BLaER1 (cell line): ENCODE measurements at regions not wholly inside any gene's neighbourhood (a gene's known extent, or its start where the extent isn't known, plus 50 kb on each side); places are given as distances from the start of the nearest gene placed in this dataset.

Experiments
- H3K27ac ChIP-seq: shearing (Covaris generic); formaldehyde crosslinking; 2 replicates; pipeline ENCODE4 v1.8.1; 2022
- H3K27me3 ChIP-seq: shearing (Covaris generic); formaldehyde crosslinking; 2 replicates; pipeline ENCODE4 v1.8.1; 2022
- H3K36me3 ChIP-seq: shearing (Covaris generic); formaldehyde crosslinking; 2 replicates; pipeline ENCODE4 v1.8.1; 2022
- H3K4me1 ChIP-seq: shearing (Covaris generic); formaldehyde crosslinking; 2 replicates; pipeline ENCODE4 v1.8.1; 2022
- H3K4me2 ChIP-seq: shearing (Covaris generic); formaldehyde crosslinking; 2 replicates; pipeline ENCODE4 v1.8.1; 2022
- H3K4me3 ChIP-seq: shearing (Covaris generic); formaldehyde crosslinking; 2 replicates; pipeline ENCODE4 v1.8.1; 2022
- H3K9ac ChIP-seq: shearing (Covaris generic); formaldehyde crosslinking; 2 replicates; pipeline ENCODE4 v1.8.1; 2022
- H3K9me3 ChIP-seq: shearing (Covaris generic); formaldehyde crosslinking; 2 replicates; pipeline ENCODE4 v1.8.1; 2022
- H4K20me1 ChIP-seq: shearing (Covaris generic); formaldehyde crosslinking; 2 replicates; pipeline ENCODE4 v1.8.1; 2022
- Cebpa-rat ChIP-seq: shearing (Covaris generic); IDR thresholded peaks from 2 replicates; pipeline ENCODE4 v1.8.1; 2022

DNA sequence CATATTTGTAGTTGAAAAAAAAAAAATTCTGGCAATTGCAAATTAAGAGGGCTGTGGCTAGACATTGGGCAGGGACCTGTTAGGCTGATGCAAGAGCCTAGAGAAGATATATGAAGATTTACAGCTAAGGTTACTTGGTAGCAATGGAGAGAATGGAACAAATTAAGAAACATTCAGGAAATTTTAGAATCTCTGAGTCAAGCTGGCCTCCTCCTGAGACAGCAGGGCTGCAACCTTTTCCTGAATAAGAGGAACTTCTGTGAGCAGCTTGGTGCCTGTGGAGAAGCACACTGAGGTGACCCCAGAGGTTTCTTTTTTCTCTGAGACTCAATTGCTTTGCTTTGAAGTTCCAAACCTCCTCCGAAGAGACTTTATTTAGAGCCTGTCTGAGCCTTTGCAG is 118.6 kb upstream of the LRATD1 start:
- Histone ChIP-seq H3K4me1 (no peaks in the 10 kb centered on the region), H3K36me3 (no peaks in the 10 kb centered on the region), H3K27ac (no peak overlapping the region), H4K20me1 (no peaks in the 10 kb centered on the region), H3K27me3 (no peaks in the 10 kb centered on the region), H3K4me3 (no peak overlapping the region), H3K4me2 (no peak overlapping the region), H3K9ac (no peak overlapping the region), H3K9me3 (peaks cover 5% of the 10 kb centered on the region; the same call in 1 of the 2 replicates)
- TF ChIP-seq Cebpa-rat: no peak

DNA sequence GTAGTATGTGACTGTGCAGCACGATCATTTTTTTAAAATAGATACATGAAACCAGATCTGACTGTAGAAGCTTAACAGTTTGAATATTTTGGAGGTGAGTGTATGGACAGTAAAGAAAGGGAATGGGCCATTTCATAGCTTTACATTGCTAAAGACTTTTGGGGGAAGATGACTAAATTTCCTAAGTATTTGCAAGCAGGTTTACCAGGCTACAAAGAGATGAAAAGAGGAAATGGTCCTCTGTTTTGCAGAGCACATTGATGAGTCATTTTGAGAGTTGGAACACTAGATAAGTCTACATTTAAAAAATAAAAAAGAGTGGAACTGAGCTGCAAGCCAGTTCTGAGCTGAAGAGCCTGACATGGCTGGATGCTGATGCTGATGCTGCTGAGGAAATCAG is 115.7 kb upstream of the LRATD1 start:
- no peak overlapping the region for H3K27ac ChIP-seq
- H3K9ac ChIP-seq: no peak overlapping the region
- H3K4me2 ChIP-seq: no peak overlapping the region
- H4K20me1 ChIP-seq: no peaks in the 10 kb centered on the region
- no peaks in the 10 kb centered on the region for H3K9me3 ChIP-seq
- no peak for TF ChIP-seq Cebpa-rat
- H3K27me3 ChIP-seq: no peaks in the 10 kb centered on the region
- H3K4me3 ChIP-seq: no peak overlapping the region
- H3K36me3 ChIP-seq: no peaks in the 10 kb centered on the region
- H3K4me1 ChIP-seq: no peaks in the 10 kb centered on the region

DNA sequence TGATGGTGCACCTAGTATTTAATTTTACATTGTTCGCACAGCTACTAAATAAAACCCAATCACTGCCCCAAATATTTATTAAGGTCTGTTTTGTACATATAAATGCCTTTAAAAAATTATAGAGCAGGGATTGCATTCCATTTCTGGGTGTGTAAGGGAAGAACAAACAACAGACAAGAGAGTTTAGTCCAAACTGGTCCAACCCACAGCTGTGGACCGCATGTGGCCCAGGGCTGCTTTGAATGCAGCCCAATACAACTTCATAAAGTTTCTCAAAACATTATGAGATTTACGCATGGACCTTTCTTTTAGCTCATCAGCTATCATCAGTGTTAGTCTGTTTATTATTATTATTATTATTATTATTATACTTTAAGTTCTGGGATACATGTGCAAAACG is 114.8 kb upstream of the LRATD1 start:
- H3K27me3 ChIP-seq: no peaks in the 10 kb centered on the region
- no peak overlapping the region for H3K4me2 ChIP-seq
- H3K4me1 ChIP-seq: no peaks in the 10 kb centered on the region
- H3K9me3 ChIP-seq: no peaks in the 10 kb centered on the region
- H3K4me3 ChIP-seq: no peak overlapping the region
- no peak for TF ChIP-seq Cebpa-rat
- no peaks in the 10 kb centered on the region for H3K36me3 ChIP-seq
- H4K20me1 ChIP-seq: no peaks in the 10 kb centered on the region
- no peak overlapping the region for H3K27ac ChIP-seq
- H3K9ac ChIP-seq: no peak overlapping the region

DNA sequence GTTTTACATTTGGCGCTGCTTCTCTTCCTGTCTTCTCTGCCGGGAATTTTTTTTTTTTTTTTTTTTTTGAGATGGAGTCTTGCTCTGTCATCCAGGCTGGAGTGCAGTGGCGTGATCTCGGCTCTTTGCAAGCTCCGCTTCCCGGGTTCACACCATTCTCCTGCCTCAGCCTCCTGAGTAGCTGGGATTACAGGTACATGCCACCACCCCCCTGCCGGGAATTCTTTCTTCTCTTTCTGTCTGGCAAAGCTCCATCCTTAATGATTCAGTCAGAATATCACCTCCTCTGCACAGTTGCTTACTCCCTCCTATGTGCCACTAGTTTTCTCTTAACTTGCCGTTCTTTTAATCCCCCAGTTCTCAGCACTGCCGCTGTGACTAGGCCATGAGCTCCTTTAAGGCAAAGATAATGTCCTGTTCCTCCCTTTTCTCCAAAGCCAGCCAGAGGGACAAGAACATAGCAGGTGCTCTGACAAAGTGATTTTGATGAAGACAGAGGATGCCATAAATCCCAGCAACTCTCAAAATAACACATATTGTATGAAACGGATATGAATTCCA is 112.1 kb upstream of the LRATD1 start:
- H3K4me3 ChIP-seq: no peak overlapping the region
- H3K27me3 ChIP-seq: no peaks in the 10 kb centered on the region
- H3K36me3 ChIP-seq: no peaks in the 10 kb centered on the region
- H3K4me1 ChIP-seq: no peaks in the 10 kb centered on the region
- H3K4me2 ChIP-seq: no peak overlapping the region
- no peaks in the 10 kb centered on the region for H4K20me1 ChIP-seq
- H3K9me3 ChIP-seq: no peaks in the 10 kb centered on the region
- H3K9ac ChIP-seq: no peak overlapping the region
- H3K27ac ChIP-seq: no peak overlapping the region
- no peak for TF ChIP-seq Cebpa-rat

DNA sequence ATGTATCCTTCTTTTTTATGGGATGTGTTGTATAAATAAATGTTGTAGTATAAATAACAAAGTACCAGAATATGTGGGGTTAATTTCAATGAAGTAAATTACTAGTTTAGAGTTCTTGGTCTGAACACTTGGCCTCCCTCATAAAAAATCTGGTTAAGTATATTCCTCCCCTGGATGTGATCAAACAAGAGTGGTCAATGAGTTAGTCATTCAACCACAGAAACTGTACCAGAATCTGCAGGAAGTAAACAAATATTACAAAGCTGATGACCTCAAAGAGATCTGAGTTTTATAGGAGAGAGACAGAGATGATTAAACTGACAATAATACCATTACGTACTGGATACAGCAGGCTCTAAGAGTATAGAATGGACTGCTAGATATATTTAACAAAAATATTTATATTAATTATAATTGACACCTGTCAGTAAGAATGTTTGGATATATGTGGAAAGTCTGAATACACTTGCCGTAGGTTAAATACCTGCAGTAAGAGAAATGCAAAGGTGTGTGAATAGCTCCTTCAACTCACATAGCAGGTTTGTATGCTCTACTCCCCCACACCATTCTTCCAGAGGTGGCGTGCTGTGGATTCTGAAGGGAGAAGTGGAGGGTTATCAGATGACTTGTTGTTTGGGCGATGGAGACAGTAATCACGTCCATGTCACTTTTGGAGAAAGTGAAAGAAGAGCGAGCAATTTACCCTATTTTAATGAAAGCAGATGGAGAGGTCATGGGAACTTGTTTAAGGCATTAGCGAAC is 108.3 kb upstream of the LRATD1 start:
- H4K20me1 ChIP-seq: no peaks in the 10 kb centered on the region
- H3K9ac ChIP-seq: no peak overlapping the region
- H3K36me3 ChIP-seq: no peaks in the 10 kb centered on the region
- no peaks in the 10 kb centered on the region for H3K27me3 ChIP-seq
- no peak overlapping the region for H3K4me3 ChIP-seq
- H3K4me2 ChIP-seq: no peak overlapping the region
- no peaks in the 10 kb centered on the region for H3K9me3 ChIP-seq
- no peaks in the 10 kb centered on the region for H3K4me1 ChIP-seq
- no peak for TF ChIP-seq Cebpa-rat
- no peak overlapping the region for H3K27ac ChIP-seq

DNA sequence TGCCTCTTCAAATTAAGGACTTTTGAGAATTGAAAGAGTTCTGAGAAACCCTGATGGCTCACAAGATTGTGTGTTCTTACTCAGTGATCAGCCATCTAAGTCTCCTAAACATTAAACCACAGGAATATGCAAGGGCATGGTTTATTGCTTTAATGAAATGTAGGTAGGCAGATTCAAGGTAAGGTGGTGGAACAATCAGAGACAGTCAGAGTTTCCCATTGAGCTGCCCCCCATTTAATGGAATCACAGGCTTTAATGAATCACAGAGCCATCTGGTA is 107.8 kb upstream of the LRATD1 start:
- no peaks in the 10 kb centered on the region for H3K9me3 ChIP-seq
- no peak overlapping the region for H3K4me3 ChIP-seq
- no peak overlapping the region for H3K27ac ChIP-seq
- no peaks in the 10 kb centered on the region for H3K27me3 ChIP-seq
- no peaks in the 10 kb centered on the region for H3K36me3 ChIP-seq
- no peak for TF ChIP-seq Cebpa-rat
- no peak overlapping the region for H3K9ac ChIP-seq
- H4K20me1 ChIP-seq: no peaks in the 10 kb centered on the region
- H3K4me2 ChIP-seq: no peak overlapping the region
- no peaks in the 10 kb centered on the region for H3K4me1 ChIP-seq

DNA sequence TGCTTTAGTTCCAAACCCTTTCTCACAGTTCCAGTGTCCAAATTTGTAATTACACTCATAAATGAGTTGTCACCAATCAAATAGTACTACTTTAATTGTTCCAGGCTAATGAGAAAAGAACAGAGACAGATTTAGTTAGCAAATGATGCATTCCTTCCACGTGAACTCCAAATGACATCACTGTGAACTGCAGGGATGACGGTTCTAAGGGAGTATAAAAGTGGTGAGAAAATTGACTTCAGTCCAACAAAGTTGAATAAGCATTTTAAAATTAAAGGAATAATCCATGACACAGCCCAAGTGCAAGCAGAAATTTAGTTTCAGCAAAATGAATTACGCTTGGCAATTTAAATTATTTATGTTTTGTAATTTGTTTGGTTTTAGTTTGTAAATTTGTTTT is 102.0 kb upstream of the LRATD1 start:
- Histone ChIP-seq H3K4me3 (no peak overlapping the region), H4K20me1 (no peaks in the 10 kb centered on the region), H3K36me3 (no peaks in the 10 kb centered on the region), H3K4me1 (no peaks in the 10 kb centered on the region), H3K27ac (no peak overlapping the region), H3K4me2 (no peak overlapping the region), H3K9ac (no peak overlapping the region), H3K9me3 (no peaks in the 10 kb centered on the region), H3K27me3 (no peaks in the 10 kb centered on the region)
- no peak for TF ChIP-seq Cebpa-rat

DNA sequence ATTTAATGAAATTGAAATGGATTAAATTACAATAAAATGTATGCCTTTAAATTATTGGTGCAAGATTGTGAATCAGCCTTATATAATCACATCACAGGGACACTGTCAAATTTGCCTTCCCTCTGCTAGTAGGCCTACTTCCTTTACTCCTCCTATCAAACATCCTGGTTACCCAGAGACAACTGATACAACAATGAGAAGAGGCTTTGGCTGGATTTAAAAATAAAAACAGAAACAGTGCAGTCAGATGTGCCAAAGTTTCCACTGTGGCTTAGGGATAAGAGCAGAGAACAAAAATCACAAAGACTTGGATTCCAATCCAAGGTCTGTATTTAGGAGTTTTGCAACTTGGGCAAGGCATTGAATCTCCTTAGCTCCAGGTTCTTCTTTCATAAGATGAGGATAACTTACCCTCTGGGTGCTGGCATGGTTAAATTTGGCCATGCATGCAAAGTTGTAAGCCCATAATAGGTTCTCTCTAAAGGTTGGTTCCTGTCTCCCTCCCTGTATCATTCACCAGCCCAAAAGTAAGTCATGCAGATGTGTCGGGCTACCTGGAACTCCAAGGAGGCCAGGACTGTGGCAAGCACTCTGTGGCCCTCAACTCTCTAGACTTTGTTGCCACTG is 99.3 kb upstream of the LRATD1 start:
- H3K27me3 ChIP-seq: no peaks in the 10 kb centered on the region
- no peak overlapping the region for H3K9ac ChIP-seq
- no peaks in the 10 kb centered on the region for H3K36me3 ChIP-seq
- H3K27ac ChIP-seq: no peak overlapping the region
- no peaks in the 10 kb centered on the region for H3K4me1 ChIP-seq
- H4K20me1 ChIP-seq: no peaks in the 10 kb centered on the region
- H3K9me3 ChIP-seq: no peaks in the 10 kb centered on the region
- no peak overlapping the region for H3K4me2 ChIP-seq
- TF ChIP-seq Cebpa-rat: no peak
- no peak overlapping the region for H3K4me3 ChIP-seq

DNA sequence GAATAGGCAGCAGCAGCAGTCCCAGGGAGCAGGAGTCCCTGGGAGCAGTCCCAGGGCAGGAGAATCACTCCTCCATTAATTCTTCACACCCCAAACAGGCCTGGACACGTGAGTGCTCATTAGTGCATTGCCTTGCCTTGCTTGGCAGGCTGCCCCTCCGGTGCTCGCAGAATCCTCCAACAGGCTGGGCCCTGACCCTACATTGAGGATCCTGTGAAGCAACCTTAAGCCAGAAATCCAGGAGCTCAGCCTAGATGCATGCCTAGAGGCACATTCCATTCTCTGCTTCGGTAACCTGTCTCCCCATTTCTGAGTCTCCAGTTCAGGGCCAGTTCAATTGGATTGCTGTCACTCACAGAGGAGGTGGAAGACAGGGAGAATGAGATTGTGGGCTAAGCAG is 97.4 kb upstream of the LRATD1 start:
- Histone ChIP-seq H3K36me3 (no peaks in the 10 kb centered on the region), H3K4me3 (no peak overlapping the region), H4K20me1 (no peaks in the 10 kb centered on the region), H3K4me1 (no peaks in the 10 kb centered on the region), H3K9me3 (no peaks in the 10 kb centered on the region), H3K9ac (no peak overlapping the region), H3K27me3 (no peaks in the 10 kb centered on the region), H3K4me2 (no peak overlapping the region), H3K27ac (no peak overlapping the region)
- no peak for TF ChIP-seq Cebpa-rat

DNA sequence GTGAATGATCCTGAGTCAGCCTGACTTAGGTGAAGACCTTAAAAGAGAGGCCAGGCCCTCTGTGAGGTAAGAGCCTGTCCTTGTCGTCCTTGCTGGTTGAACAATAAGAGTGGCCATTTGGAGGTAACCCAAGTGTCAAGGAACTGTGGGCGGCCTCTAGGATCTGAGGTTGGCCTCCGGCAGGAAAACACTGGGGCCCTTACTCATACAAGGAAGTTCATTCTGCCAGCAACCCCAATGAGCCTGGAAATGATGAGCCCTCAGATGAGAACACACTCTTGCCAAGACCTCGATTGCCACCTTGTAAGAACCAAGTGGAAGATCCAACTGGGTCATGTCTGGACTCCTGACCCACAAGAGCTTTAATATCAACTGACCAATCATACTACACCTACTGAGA is 95.5 kb upstream of the LRATD1 start:
- H3K4me1 ChIP-seq: no peaks in the 10 kb centered on the region
- no peaks in the 10 kb centered on the region for H3K9me3 ChIP-seq
- TF ChIP-seq Cebpa-rat: no peak
- H3K9ac ChIP-seq: no peak overlapping the region
- H3K27me3 ChIP-seq: no peaks in the 10 kb centered on the region
- no peak overlapping the region for H3K4me2 ChIP-seq
- H3K4me3 ChIP-seq: no peak overlapping the region
- no peak overlapping the region for H3K27ac ChIP-seq
- no peaks in the 10 kb centered on the region for H4K20me1 ChIP-seq
- H3K36me3 ChIP-seq: no peaks in the 10 kb centered on the region
